Spleen (tissue), 11 donors: ENCODE measurements at regions not wholly inside any gene's neighbourhood (a gene's known extent, or its start where the extent isn't known, plus 50 kb on each side); places are given as distances from the start of the nearest gene placed in this dataset.

Experiments
- DNase-seq: peaks from one replicate; pipeline ENCODE4 v3.0.0-alpha.2; 2020
- H3K27ac ChIP-seq, 8 donors: fragments of 200-600 bp; sonication (generic) in 7 of 8; 1 replicate in 4 of 8; 2 replicates in 4 of 8; pipeline versions ENCODE4 v1.5.0 to v1.8.0; 2016 to 2021; ENCODE audit warnings: inconsistent platforms in 4 of 8, mild to moderate bottlenecking in 4 of 8, moderate library complexity in 1 of 8
- H3K27me3 ChIP-seq, 7 donors: fragments of 200-600 bp; sonication (generic) in 6 of 7; replicated peaks in 1 of 7; 1 replicate in 4 of 7; 2 replicates in 3 of 7; pipeline versions ENCODE4 v1.5.0 to v1.8.0; 2016 to 2021; ENCODE audit warnings: inconsistent platforms in 3 of 7, mild to moderate bottlenecking in 1 of 7
- H3K36me3 ChIP-seq, 6 donors: fragments of 200-600 bp; sonication (generic) in 5 of 6; 1 replicate in 4 of 6; 2 replicates in 2 of 6; pipeline versions ENCODE4 v1.5.0 to v1.8.0; 2016 to 2021; ENCODE audit warnings: inconsistent platforms in 2 of 6
- H3K4me1 ChIP-seq, 6 donors: fragments of 200-600 bp; sonication (generic) in 5 of 6; 1 replicate in 3 of 6; 2 replicates in 3 of 6; pipeline versions ENCODE4 v1.5.0 to v1.8.0; 2016 to 2021; ENCODE audit warnings: inconsistent platforms in 3 of 6
- H3K4me3 ChIP-seq, 8 donors: fragments of 200-600 bp; sonication (generic) in 7 of 8; 1 replicate in 4 of 8; 2 replicates in 4 of 8; pipeline versions ENCODE4 v1.5.0 to v1.8.0; 2016 to 2021; ENCODE audit warnings: inconsistent platforms in 4 of 8, mild to moderate bottlenecking in 4 of 8, moderate library complexity in 2 of 8
- H3K9me3 ChIP-seq, 8 donors: fragments of 200-600 bp; sonication (generic) in 7 of 8; 1 replicate in 4 of 8; 2 replicates in 4 of 8; pipeline versions ENCODE4 v1.5.0 to v1.8.0; 2016 to 2021; ENCODE audit warnings: inconsistent platforms in 4 of 8
- CTCF ChIP-seq, 11 experiments: fragments of 200-600 bp in 7 of 11; fragments of 450-650 bp in 4 of 11; sonication (generic) in 4 of 11; IDR thresholded peaks in 8 of 11; conservative IDR thresholded peaks in 3 of 11; 1 replicate in 7 of 11; 2 replicates in 4 of 11; pipeline versions ENCODE4 v1.4.0 to v1.8.0; 2016 to 2021; ENCODE audit warnings: antibody characterized with exemption in 11 of 11, inconsistent platforms in 4 of 11, mild to moderate bottlenecking in 1 of 11
- POLR2A ChIP-seq, 3 donors: fragments of 450-650 bp; IDR thresholded peaks; one replicate each; pipeline ENCODE4 v1.5.1; 2017; ENCODE audit warnings: antibody characterized with exemption in 3 of 3, mild to moderate bottlenecking in 1 of 3
- POLR2AphosphoS5 ChIP-seq, 3 donors: sonication (generic); formaldehyde crosslinking; IDR thresholded peaks; one replicate each; pipeline ENCODE4 v1.5.1; 2017; ENCODE audit warnings: antibody characterized with exemption in 3 of 3
- WGBS, 5 donors: extraction: QIAGEN DNeasy Blood & Tissue Kit in 3 of 5; methylation state at CpG; one replicate each; pipeline versions ENCODE4 v1.1.5 to v1.1.7; 2013 to 2018; 5-methylcytosine and 5-hydroxymethylcytosine counted together
- intact Hi-C: fragments of 100-400 bp; cut with DNase I; formaldehyde crosslinking; loops from one replicate; pipeline ENCODE4 v1.15.0; 2023; ENCODE audit warnings: low total_unique reads
- donor health status: healthy with polysubstance abuse.
- donor health status: DM: no; HTN: no; CAD: no; lungs with moderate emphysema.
- donor health status: DM: no; HTN: no; CAD: no.
- donor health status: Bipolar disorder and iron deficiency.
- donor health status: healthy.
- donor health status: DM: no; HTN: no; CAD: no.
- donor health status: DM: yes; HTN: yes; CAD: no.

DNA sequence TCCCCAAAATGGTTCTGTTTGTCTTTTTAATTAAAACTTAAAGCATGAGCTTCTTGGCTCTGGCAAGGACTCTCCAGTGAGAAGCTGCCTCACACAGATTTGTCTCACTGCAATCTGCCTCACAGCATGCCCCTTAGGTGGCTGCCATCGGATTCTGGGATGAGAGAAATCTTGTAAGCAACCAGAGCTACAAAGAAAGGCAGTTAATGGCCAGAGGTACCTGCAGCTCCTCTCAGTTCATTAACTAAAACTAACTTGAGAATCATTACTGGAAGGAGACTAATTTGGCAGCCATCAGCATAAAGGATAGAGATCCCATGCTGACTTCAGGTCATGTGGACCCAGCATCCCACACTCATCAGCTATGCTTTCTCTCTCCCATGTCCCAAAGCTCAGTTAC, 220.6 kb upstream of the DMAC1 start:
- intact Hi-C loops: no loop called here

GRCh38 chr9:8019636-8020035, 220.1 kb upstream of the DMAC1 start:
- no peaks in the 10 kb centered on the region for H3K36me3 ChIP-seq
- DNase-seq: no peak
- H3K27me3 ChIP-seq: no peaks in the 10 kb centered on the region
- intact Hi-C loops: no loop called here
- no peak for TF ChIP-seq POLR2A (IDR thresholded peaks at IDR 0.05)
- no peak for TF ChIP-seq POLR2AphosphoS5 (IDR thresholded peaks at IDR 0.05)
- no peak for TF ChIP-seq CTCF (IDR thresholded peaks at IDR 0.05 in 8 of 11, conservative IDR thresholded peaks at IDR 0.05 in 3 of 11)
- no peak overlapping the region for H3K27ac ChIP-seq
- H3K9me3 ChIP-seq: peaks cover 0 to 12% (median 5%) of the 10 kb centered on the region in 8 donors
- no peaks in the 10 kb centered on the region for H3K4me1 ChIP-seq
- 73 to 86% (median 78%) methylated on average over 3 of the region's 3 CpGs for WGBS, 5 donors
- no peak overlapping the region for H3K4me3 ChIP-seq

More for the DNA sequence above, 220.6 kb upstream of the DMAC1 start:
- DNase-seq: no peak
- Histone ChIP-seq H3K9me3 (peaks cover 0 to 12% (median 5%) of the 10 kb centered on the region in 8 donors), H3K4me3 (no peak overlapping the region), H3K27ac (no peak overlapping the region), H3K4me1 (no peaks in the 10 kb centered on the region), H3K36me3 (no peaks in the 10 kb centered on the region), H3K27me3 (no peaks in the 10 kb centered on the region)
- TF ChIP-seq POLR2AphosphoS5 (IDR thresholded peaks at IDR 0.05): no peak
- no peak for TF ChIP-seq POLR2A (IDR thresholded peaks at IDR 0.05)
- no peak for TF ChIP-seq CTCF (IDR thresholded peaks at IDR 0.05 in 8 of 11, conservative IDR thresholded peaks at IDR 0.05 in 3 of 11)
- 67 to 86% (median 74%) methylated on average over 1 of the region's 1 CpG for WGBS, 5 donors

- intact Hi-C loops: no loop called here
- DNase-seq: no peak
- Histone ChIP-seq H3K9me3 (no peaks in the 10 kb centered on the region), H3K27me3 (no peaks in the 10 kb centered on the region), H3K36me3 (no peaks in the 10 kb centered on the region), H3K4me3 (no peak overlapping the region), H3K27ac (no peak overlapping the region), H3K4me1 (no peaks in the 10 kb centered on the region)
- 89 to 96% (median 91%) methylated on average over 2 of the region's 2 CpGs for WGBS, 5 donors
- TF ChIP-seq CTCF (IDR thresholded peaks at IDR 0.05 in 8 of 11, conservative IDR thresholded peaks at IDR 0.05 in 3 of 11): no peak
- TF ChIP-seq POLR2AphosphoS5 (IDR thresholded peaks at IDR 0.05): no peak
- TF ChIP-seq POLR2A (IDR thresholded peaks at IDR 0.05): no peak
Measured at GRCh38 chr9:8014997-8015682, 215.6 kb upstream of the DMAC1 start.

DNA sequence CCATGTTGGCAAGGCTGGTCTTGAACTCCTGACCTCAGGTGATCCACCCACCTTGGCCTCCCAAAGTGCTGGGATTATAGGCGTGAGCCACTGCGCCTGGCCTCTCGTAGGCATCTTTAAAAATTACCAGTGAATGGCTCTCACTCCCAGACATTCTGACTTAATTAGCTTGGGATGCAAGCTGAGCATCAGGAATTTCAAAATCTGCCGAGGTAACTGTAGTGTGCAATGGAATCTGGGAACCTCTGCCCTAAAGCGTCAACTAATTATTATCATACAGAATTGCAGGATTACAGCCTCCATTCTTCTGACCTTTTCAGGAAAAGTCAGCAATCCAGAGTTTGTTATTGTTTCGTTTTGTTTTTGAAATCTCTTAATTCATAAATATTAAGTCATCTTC, 213.4 kb upstream of the DMAC1 start:
- Histone ChIP-seq H3K36me3 (no peaks in the 10 kb centered on the region), H3K4me1 (no peaks in the 10 kb centered on the region), H3K4me3 (no peak overlapping the region), H3K9me3 (no peaks in the 10 kb centered on the region), H3K27me3 (no peaks in the 10 kb centered on the region), H3K27ac (no peak overlapping the region)
- TF ChIP-seq POLR2A (IDR thresholded peaks at IDR 0.05): no peak
- no peak for TF ChIP-seq CTCF (IDR thresholded peaks at IDR 0.05 in 8 of 11, conservative IDR thresholded peaks at IDR 0.05 in 3 of 11)
- no peak for TF ChIP-seq POLR2AphosphoS5 (IDR thresholded peaks at IDR 0.05)
- intact Hi-C loops: no loop called here
- 85 to 95% (median 88%) methylated on average over 6 of the region's 6 CpGs for WGBS, 5 donors
- DNase-seq: no peak
